Parathyroid adenoma (tissue), 2 donors: ENCODE measurements at regions not wholly inside any gene's neighbourhood (a gene's known extent, or its start where the extent isn't known, plus 50 kb on each side); places are given as distances from the start of the nearest gene placed in this dataset.

Experiments used
- H2AFZ ChIP-seq: fragments of 300-600 bp; sonication (generic); one replicate; pipeline ENCODE4 v1.7.0; 2017; ENCODE audit warnings: antibody characterized with exemption, mild to moderate bottlenecking
- H3K27ac ChIP-seq: fragments of 300-600 bp; sonication (generic); one replicate; pipeline ENCODE4 v1.7.0; 2017
- H3K27me3 ChIP-seq: fragments of 300-600 bp; sonication (generic); one replicate; pipeline ENCODE4 v1.7.0; 2017; ENCODE audit warnings: low read length; ENCODE audit not compliant: control insufficient read depth, insufficient read depth
- H3K36me3 ChIP-seq: fragments of 300-600 bp; sonication (generic); one replicate; pipeline ENCODE4 v1.7.0; 2017; ENCODE audit warnings: low read length; ENCODE audit not compliant: control insufficient read depth, insufficient read depth
- H3K4me1 ChIP-seq: fragments of 300-600 bp; sonication (generic); one replicate; pipeline ENCODE4 v1.7.0; 2017; ENCODE audit warnings: control low read depth
- H3K4me2 ChIP-seq: fragments of 300-600 bp; sonication (generic); one replicate; pipeline ENCODE4 v1.7.0; 2017; ENCODE audit warnings: low read length
- H3K4me3 ChIP-seq: fragments of 300-600 bp; sonication (generic); one replicate; pipeline ENCODE4 v1.7.0; 2017; ENCODE audit warnings: low read depth, low read length
- H3K79me2 ChIP-seq: fragments of 300-600 bp; sonication (generic); one replicate; pipeline ENCODE4 v1.7.0; 2017; ENCODE audit warnings: control low read depth
- H3K9ac ChIP-seq: fragments of 300-600 bp; sonication (generic); one replicate; pipeline ENCODE4 v1.7.0; 2017; ENCODE audit warnings: mild to moderate bottlenecking
- H3K9me3 ChIP-seq: fragments of 300-600 bp; sonication (generic); one replicate; pipeline ENCODE4 v1.7.0; 2017; ENCODE audit warnings: low read length; ENCODE audit not compliant: control insufficient read depth
- TF ChIP-seq, protein P1 (sequence below): fragments of 300-600 bp; sonication (generic); IDR thresholded peaks from one replicate; pipeline ENCODE4 v1.7.0; 2017; ENCODE audit warnings: antibody characterized with exemption, mild to moderate bottlenecking
- donor health status: primary hyperparathyroidism.

DNA sequence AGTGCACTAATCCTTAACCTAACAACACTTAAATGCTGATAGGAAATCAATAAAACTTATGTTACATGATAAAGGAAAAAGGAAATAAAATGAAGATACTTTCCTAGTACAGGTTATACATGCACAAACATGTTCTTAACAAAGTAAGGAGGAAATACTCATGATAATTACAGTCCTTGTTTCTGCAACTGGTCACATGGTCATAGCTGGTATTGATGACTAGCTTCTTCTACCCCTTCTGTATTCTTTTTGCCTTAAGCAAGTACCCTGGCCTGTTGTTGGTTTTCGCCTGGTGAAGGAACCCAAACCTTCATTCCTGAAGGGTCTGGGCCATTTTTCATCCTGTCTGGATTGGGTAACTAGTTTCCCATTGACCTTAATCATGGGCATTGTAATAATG is 93.7 kb upstream of the FBN2 start:
- no peaks in the 10 kb centered on the region for H3K36me3 ChIP-seq
- H3K27ac ChIP-seq, result no peak overlapping the region
- no peaks in the 10 kb centered on the region for H3K9me3 ChIP-seq
- H3K4me2 ChIP-seq, result no peak overlapping the region
- H3K9ac ChIP-seq, result no peak overlapping the region
- TF ChIP-seq, protein P1, sequence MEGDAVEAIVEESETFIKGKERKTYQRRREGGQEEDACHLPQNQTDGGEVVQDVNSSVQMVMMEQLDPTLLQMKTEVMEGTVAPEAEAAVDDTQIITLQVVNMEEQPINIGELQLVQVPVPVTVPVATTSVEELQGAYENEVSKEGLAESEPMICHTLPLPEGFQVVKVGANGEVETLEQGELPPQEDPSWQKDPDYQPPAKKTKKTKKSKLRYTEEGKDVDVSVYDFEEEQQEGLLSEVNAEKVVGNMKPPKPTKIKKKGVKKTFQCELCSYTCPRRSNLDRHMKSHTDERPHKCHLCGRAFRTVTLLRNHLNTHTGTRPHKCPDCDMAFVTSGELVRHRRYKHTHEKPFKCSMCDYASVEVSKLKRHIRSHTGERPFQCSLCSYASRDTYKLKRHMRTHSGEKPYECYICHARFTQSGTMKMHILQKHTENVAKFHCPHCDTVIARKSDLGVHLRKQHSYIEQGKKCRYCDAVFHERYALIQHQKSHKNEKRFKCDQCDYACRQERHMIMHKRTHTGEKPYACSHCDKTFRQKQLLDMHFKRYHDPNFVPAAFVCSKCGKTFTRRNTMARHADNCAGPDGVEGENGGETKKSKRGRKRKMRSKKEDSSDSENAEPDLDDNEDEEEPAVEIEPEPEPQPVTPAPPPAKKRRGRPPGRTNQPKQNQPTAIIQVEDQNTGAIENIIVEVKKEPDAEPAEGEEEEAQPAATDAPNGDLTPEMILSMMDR, result no peak
- no peaks in the 10 kb centered on the region for H3K4me1 ChIP-seq
- H3K79me2 ChIP-seq, result no peaks in the 10 kb centered on the region
- no peak overlapping the region for H3K4me3 ChIP-seq
- H3K27me3 ChIP-seq, result no peaks in the 10 kb centered on the region
- H2AFZ ChIP-seq, result no peak overlapping the region

DNA sequence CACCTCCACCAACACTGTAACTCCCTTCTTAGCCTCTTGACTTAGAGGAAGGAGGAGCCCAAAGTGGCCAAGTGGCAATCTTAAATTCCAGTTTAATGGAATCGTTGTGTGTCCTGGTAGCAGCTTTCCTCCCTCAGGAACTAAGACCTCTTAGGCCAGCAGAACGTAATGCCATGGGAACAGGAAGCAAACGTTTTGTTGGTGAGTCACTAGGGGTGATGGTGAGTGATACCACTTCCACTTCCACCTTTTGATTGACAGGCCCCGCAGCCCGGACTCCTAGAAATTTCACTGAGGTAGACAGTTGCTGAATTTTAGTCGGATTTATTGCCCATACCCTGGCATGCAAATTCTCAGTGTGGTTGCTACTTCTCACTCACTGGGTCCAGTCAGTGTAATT is 94.2 kb upstream of the FBN2 start:
- H3K36me3 ChIP-seq, result no peaks in the 10 kb centered on the region
- no peak overlapping the region for H3K4me3 ChIP-seq
- no peaks in the 10 kb centered on the region for H3K4me1 ChIP-seq
- H3K27me3 ChIP-seq, result no peaks in the 10 kb centered on the region
- no peaks in the 10 kb centered on the region for H3K79me2 ChIP-seq
- no peak overlapping the region for H3K4me2 ChIP-seq
- H2AFZ ChIP-seq, result no peak overlapping the region
- no peak overlapping the region for H3K27ac ChIP-seq
- H3K9ac ChIP-seq, result no peak overlapping the region
- no peaks in the 10 kb centered on the region for H3K9me3 ChIP-seq
- TF ChIP-seq, protein P1, result no peak

DNA sequence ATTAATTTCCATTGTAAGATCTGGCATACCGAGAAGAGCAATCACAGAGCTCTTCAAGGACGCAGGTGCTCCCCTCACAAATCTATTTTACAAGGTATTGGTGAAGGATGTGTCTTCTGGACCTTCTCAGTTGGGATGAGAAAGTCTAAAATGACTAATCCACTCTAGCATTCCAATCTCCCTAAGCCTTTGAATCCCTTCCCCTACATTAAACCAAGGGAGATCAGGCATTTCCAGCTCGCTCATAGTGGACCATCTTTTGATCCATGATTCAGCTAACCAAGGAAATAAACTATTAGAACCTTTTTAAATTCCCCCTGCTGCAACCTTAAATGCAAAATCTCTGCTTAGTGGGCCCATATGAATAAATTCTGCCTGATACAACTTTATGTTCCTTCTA is 95.9 kb upstream of the FBN2 start:
- H3K4me2 ChIP-seq, result no peak overlapping the region
- H3K27me3 ChIP-seq, result no peaks in the 10 kb centered on the region
- H3K9me3 ChIP-seq, result no peaks in the 10 kb centered on the region
- no peak overlapping the region for H3K9ac ChIP-seq
- no peaks in the 10 kb centered on the region for H3K4me1 ChIP-seq
- H3K79me2 ChIP-seq, result no peaks in the 10 kb centered on the region
- no peak overlapping the region for H2AFZ ChIP-seq
- H3K4me3 ChIP-seq, result no peak overlapping the region
- TF ChIP-seq, protein P1, result no peak
- no peaks in the 10 kb centered on the region for H3K36me3 ChIP-seq
- no peak overlapping the region for H3K27ac ChIP-seq

DNA sequence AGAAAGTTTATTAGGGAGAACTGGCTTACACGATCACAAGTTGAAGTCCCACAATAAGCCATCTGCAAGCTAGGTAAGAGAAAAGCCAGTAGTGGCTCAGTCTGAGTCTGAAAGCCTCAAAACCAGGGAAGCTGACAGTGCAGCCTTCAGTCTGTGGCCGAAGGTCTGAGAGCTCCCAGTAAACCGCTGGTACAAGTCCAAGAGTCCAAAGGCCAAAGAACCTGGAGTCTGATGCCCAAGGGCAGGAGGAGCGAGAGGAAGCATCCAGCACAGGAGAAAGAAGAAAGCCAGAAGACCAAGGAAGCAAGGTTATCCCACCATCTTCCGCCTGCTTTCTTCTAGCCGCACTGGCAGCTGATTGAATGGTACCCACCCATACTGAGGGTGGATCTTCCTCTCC is 97.3 kb upstream of the FBN2 start:
- TF ChIP-seq, protein P1, result no peak
- no peak overlapping the region for H3K27ac ChIP-seq

DNA sequence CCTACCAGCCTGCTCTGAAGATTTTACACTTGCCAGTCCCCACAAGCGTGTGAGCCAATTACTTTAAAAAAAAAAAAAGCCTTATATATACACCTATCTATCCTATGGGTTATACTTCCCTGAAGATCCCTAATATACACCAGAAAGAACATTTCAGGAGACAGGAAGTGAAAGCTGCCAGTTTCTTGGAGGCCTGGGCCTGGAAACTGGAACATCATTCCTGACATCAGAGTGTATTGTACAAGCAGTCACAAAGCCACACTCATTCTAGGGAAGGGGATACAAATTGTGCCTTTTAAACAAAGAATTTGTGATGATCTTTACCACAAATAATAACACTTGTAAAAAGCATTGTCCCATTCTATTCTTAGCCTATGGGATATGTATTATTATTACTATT is 98.3 kb upstream of the FBN2 start:
- Histone ChIP-seq H3K9ac (no peak overlapping the region), H3K79me2 (no peaks in the 10 kb centered on the region), H3K9me3 (no peaks in the 10 kb centered on the region), H3K4me3 (no peak overlapping the region), H3K4me1 (no peaks in the 10 kb centered on the region), H3K27me3 (no peaks in the 10 kb centered on the region), H3K36me3 (no peaks in the 10 kb centered on the region), H2AFZ (no peak overlapping the region), H3K27ac (no peak overlapping the region), H3K4me2 (no peak overlapping the region)
- TF ChIP-seq, protein P1, result no peak

More for the DNA sequence above, 97.3 kb upstream of the FBN2 start:
- H3K27me3 ChIP-seq, result no peaks in the 10 kb centered on the region
- no peak overlapping the region for H2AFZ ChIP-seq
- H3K36me3 ChIP-seq, result no peaks in the 10 kb centered on the region
- no peak overlapping the region for H3K4me2 ChIP-seq
- no peaks in the 10 kb centered on the region for H3K9me3 ChIP-seq
- no peaks in the 10 kb centered on the region for H3K4me1 ChIP-seq
- H3K9ac ChIP-seq, result no peak overlapping the region
- H3K79me2 ChIP-seq, result no peaks in the 10 kb centered on the region
- no peak overlapping the region for H3K4me3 ChIP-seq
